Mesothelial cell of epicardium (in vitro differentiated cells): ENCODE measurements at regions not wholly inside any gene's neighbourhood (a gene's known extent, or its start where the extent isn't known, plus 50 kb on each side); places are given as distances from the start of the nearest gene placed in this dataset.

Experiments used
- DNase-seq, 2 experiments: peaks; one replicate each; pipeline ENCODE4 v3.0.0; 2021; ENCODE audit warnings: low spot score in 2 of 2; ENCODE audit not compliant: unreplicated experiment in 2 of 2
- H3K27ac Mint-ChIP-seq: 2 replicates; pipeline ENCODE4 v1.8.0; 2021; ENCODE audit warnings: mixed read lengths
- H3K27me3 Mint-ChIP-seq: 2 replicates; pipeline ENCODE4 v1.8.0; 2021; ENCODE audit warnings: low read depth, mixed read lengths
- H3K36me3 Mint-ChIP-seq: 2 replicates; pipeline ENCODE4 v1.8.0; 2021; ENCODE audit warnings: mixed read lengths
- H3K4me1 Mint-ChIP-seq: 2 replicates; pipeline ENCODE4 v1.8.0; 2021; ENCODE audit warnings: mixed read lengths
- H3K4me3 Mint-ChIP-seq: 2 replicates; pipeline ENCODE4 v1.8.0; 2021; ENCODE audit warnings: mild to moderate bottlenecking, moderate library complexity, mixed read lengths
- H3K9me3 Mint-ChIP-seq: 2 replicates; pipeline ENCODE4 v1.8.0; 2021; ENCODE audit warnings: mixed read lengths
- TF ChIP-seq, protein P1 (sequence below): fragments of 200-600 bp; sonication (generic); IDR thresholded peaks from one replicate; pipeline ENCODE4 v1.5.0; 2021; ENCODE audit warnings: antibody characterized with exemption; ENCODE audit not compliant: unreplicated experiment

DNA sequence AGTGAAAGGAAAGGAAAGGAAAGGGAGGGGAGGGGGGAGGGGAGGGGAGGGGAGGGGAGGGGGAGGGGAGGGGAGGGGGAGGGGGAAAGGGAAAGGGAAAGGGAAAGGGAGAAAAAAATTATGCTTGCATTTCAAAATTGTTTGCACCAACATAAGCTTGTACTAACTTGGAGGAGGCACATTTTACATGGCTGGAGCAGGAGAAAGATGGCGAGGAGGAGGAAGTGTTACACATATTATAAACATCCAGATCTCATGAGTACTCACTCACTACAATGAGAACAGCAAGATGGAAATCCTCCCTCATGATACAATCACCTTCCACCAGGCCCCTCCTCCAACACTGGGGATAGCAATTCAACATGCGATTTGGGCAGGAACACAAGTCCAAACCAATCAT, 660.2 kb upstream of the CDH2 start:
- no peaks in the 10 kb centered on the region for H3K36me3 Mint-ChIP-seq

DNA sequence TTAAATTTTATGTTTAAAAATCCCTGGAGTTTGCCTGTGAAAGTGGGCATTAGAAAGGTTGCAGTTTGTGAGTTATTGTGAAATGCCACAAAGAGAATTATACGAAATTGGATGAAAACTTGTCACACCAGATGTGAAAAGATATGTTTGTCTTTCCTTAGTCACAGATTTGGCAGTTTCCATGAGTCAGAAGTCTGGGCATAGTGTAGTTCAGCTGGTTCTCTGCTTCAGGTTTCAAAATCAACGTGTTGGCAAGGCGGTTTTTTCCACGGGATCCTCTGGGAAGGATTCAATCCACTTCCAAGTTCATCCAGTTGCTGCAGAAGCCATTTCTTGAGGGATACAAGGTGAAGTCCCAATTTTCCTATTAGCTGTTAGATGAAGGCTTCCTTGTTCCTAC, 658.0 kb upstream of the CDH2 start:
- Mint-ChIP-seq H3K27ac (no peak overlapping the region), H3K36me3 (no peaks in the 10 kb centered on the region), H3K4me3 (no peak overlapping the region), H3K4me1 (no peaks in the 10 kb centered on the region), H3K27me3 (no peaks in the 10 kb centered on the region), H3K9me3 (peaks cover 4% of the 10 kb centered on the region)
- DNase-seq: no peak
- TF ChIP-seq, protein P1, sequence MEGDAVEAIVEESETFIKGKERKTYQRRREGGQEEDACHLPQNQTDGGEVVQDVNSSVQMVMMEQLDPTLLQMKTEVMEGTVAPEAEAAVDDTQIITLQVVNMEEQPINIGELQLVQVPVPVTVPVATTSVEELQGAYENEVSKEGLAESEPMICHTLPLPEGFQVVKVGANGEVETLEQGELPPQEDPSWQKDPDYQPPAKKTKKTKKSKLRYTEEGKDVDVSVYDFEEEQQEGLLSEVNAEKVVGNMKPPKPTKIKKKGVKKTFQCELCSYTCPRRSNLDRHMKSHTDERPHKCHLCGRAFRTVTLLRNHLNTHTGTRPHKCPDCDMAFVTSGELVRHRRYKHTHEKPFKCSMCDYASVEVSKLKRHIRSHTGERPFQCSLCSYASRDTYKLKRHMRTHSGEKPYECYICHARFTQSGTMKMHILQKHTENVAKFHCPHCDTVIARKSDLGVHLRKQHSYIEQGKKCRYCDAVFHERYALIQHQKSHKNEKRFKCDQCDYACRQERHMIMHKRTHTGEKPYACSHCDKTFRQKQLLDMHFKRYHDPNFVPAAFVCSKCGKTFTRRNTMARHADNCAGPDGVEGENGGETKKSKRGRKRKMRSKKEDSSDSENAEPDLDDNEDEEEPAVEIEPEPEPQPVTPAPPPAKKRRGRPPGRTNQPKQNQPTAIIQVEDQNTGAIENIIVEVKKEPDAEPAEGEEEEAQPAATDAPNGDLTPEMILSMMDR: no peak

More for the DNA sequence above, 660.2 kb upstream of the CDH2 start:
- Mint-ChIP-seq H3K27ac (no peak overlapping the region), H3K4me3 (no peak overlapping the region), H3K9me3 (peaks cover 4% of the 10 kb centered on the region), H3K4me1 (no peaks in the 10 kb centered on the region), H3K27me3 (no peaks in the 10 kb centered on the region)
- TF ChIP-seq, protein P1: no peak
- DNase-seq: no peak

DNA sequence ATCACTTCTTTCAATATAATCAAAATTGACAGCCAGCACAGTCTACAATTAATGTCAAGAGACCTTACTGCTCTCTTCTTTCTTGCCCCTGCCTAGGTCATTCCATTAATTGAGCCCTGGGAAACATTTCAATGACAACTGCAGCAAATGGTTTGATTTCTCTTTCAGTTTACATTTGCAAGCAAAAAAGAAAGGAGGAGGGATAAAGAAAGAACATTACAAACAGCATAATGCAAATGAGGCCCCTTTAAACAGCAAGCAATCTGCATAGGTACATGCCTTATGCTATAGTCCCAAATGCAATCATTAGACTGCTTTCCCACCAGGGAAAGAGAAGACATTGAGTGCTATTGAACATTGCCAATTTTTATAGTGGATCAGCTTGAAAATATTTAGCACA, 655.0 kb upstream of the CDH2 start:
- TF ChIP-seq, protein P1: no peak
- peaks cover 6% of the 10 kb centered on the region for H3K4me1 Mint-ChIP-seq
- DNase-seq: no peak
- H3K27me3 Mint-ChIP-seq: no peaks in the 10 kb centered on the region
- H3K36me3 Mint-ChIP-seq: no peaks in the 10 kb centered on the region
- no peak overlapping the region for H3K4me3 Mint-ChIP-seq
- no peaks in the 10 kb centered on the region for H3K9me3 Mint-ChIP-seq
- no peak overlapping the region for H3K27ac Mint-ChIP-seq

DNA sequence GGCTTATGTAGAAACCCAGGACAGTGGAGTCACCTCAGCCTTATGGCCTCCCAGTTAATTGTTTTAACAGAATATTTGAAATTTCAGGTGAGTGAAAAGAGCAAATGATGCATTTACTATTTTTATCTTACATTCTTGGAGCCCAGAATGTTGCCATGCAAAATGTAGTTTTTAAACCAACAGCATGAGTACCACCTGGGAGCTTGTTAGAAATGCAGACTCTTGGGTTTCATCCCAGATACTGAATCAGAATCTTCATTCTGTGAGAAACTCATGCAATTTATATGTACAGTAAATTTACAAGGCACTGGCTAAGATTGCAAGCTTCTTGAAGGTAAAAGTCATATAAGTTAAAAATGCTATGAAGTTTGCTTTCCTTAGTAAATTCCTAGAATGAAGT, 654.5 kb upstream of the CDH2 start:
- no peak overlapping the region for H3K4me3 Mint-ChIP-seq

DNA sequence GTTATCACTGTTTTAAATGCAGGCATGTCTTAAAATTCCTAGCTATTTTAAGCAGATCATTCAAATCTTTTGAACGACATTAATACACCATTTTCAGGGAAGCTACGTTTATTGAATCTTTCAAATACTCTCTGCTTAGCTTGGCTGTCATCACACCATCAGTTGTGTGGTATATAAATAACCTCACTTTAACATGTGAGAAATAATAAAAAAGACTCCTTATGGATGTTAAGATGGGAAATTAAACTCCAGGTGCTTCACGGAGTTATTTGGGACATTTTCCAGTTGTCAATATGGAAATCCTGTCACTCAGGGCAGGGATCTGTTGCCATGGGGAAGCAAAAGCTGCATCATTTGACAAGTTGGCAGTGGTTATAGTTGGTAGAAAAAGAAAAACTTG, 649.2 kb upstream of the CDH2 start:
- Mint-ChIP-seq H3K36me3 (peaks cover 2% of the 10 kb centered on the region), H3K4me3 (no peak overlapping the region), H3K9me3 (peaks cover 18% of the 10 kb centered on the region), H3K4me1 (peaks cover 6% of the 10 kb centered on the region), H3K27me3 (no peaks in the 10 kb centered on the region), H3K27ac (no peak overlapping the region)
- DNase-seq: no peak
- TF ChIP-seq, protein P1: no peak

More for the DNA sequence above, 654.5 kb upstream of the CDH2 start:
- Mint-ChIP-seq H3K9me3 (no peaks in the 10 kb centered on the region), H3K4me1 (peaks cover 6% of the 10 kb centered on the region), H3K27me3 (no peaks in the 10 kb centered on the region), H3K27ac (no peak overlapping the region), H3K36me3 (no peaks in the 10 kb centered on the region)
- no peak for DNase-seq
- TF ChIP-seq, protein P1: no peak

DNA sequence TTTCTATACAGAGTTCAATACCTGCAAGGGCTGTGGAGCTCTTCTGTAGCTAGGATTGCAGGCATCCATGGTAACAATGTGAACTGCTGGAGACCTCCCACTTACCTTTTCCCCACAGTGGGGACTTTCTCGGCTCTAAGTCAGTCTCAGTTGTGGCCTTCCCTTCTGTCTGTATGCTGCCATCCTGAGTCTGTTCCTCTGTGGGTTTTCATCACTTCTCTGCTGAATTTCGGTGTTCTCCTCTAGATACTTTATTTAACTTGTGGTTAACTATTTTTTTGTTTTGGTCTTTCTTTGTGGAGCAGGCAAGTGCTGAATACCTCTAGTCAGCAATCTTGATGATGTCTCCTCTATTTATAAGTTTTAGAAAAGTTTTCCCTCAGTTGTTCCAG, 647.2 kb upstream of the CDH2 start:
- TF ChIP-seq, protein P1: no peak
- H3K27ac Mint-ChIP-seq: no peak overlapping the region

More for the DNA sequence above, 647.2 kb upstream of the CDH2 start:
- no peak overlapping the region for H3K4me3 Mint-ChIP-seq
- H3K27me3 Mint-ChIP-seq: no peaks in the 10 kb centered on the region
- DNase-seq: no peak
- H3K36me3 Mint-ChIP-seq: peaks cover 2% of the 10 kb centered on the region
- peaks cover 6% of the 10 kb centered on the region for H3K4me1 Mint-ChIP-seq
- peaks cover 18% of the 10 kb centered on the region for H3K9me3 Mint-ChIP-seq
